Chondrocyte (in vitro differentiated cells): ENCODE measurements at regions not wholly inside any gene's neighbourhood (a gene's known extent, or its start where the extent isn't known, plus 50 kb on each side); places are given as distances from the start of the nearest gene placed in this dataset.

ENCODE experiments used
- DNase-seq: peaks from one replicate; pipeline ENCODE4 v3.0.0; 2021; ENCODE audit warnings: mixed read lengths, low spot score
- H3K27ac Mint-ChIP-seq: one replicate; pipeline ENCODE4 v1.8.0; 2021; ENCODE audit warnings: mild to moderate bottlenecking, moderate library complexity, mixed read lengths; ENCODE audit not compliant: unreplicated experiment
- H3K27me3 Mint-ChIP-seq: 2 replicates; pipeline ENCODE4 v1.8.0; 2021; ENCODE audit warnings: low read depth, mixed read lengths
- H3K36me3 Mint-ChIP-seq: 2 replicates; pipeline ENCODE4 v1.8.0; 2021; ENCODE audit warnings: low read depth, mixed read lengths
- H3K4me1 Mint-ChIP-seq: 2 replicates; pipeline ENCODE4 v1.8.0; 2021; ENCODE audit warnings: low read depth, mild to moderate bottlenecking, mixed read lengths
- H3K4me3 Mint-ChIP-seq: one replicate; pipeline ENCODE4 v1.8.0; 2021; ENCODE audit warnings: mild to moderate bottlenecking, moderate library complexity, mixed read lengths; ENCODE audit not compliant: unreplicated experiment
- H3K9me3 Mint-ChIP-seq: 2 replicates; pipeline ENCODE4 v1.8.0; 2021; ENCODE audit warnings: low read depth, mixed read lengths
- TF ChIP-seq, protein P1 (sequence below): fragments of 200-600 bp; sonication (generic); IDR thresholded peaks from 2 replicates; pipeline ENCODE4 v1.5.0; 2021; ENCODE audit warnings: antibody characterized with exemption, mild to moderate bottlenecking, moderate library complexity

DNA sequence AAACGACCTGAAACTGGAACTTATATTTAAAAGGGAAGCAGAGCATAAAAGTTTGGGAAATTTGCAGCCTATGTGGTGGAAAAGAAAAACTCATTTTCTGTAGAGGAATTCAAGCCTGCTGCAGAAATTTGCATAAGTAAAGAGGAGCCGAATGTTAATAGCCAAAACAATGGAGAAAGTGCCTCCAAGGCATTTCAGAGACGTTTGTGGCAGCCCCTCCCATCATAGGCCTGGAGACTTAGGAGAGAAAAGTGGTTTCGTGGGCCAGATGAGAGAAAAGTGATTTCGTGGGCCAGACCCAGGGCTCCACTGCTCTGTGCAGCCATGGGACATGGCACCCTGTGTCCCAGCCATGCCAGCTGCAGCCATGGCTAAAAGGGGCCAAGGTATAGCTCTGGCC lies 361.9 kb downstream of the PCDH19 start:
- DNase-seq: no peak
- Mint-ChIP-seq H3K27ac (no peak overlapping the region), H3K27me3 (peaks cover 3% of the 10 kb centered on the region), H3K9me3 (peaks cover 7% of the 10 kb centered on the region), H3K36me3 (no peaks in the 10 kb centered on the region), H3K4me3 (no peak overlapping the region), H3K4me1 (no peaks in the 10 kb centered on the region)
- TF ChIP-seq, protein P1, sequence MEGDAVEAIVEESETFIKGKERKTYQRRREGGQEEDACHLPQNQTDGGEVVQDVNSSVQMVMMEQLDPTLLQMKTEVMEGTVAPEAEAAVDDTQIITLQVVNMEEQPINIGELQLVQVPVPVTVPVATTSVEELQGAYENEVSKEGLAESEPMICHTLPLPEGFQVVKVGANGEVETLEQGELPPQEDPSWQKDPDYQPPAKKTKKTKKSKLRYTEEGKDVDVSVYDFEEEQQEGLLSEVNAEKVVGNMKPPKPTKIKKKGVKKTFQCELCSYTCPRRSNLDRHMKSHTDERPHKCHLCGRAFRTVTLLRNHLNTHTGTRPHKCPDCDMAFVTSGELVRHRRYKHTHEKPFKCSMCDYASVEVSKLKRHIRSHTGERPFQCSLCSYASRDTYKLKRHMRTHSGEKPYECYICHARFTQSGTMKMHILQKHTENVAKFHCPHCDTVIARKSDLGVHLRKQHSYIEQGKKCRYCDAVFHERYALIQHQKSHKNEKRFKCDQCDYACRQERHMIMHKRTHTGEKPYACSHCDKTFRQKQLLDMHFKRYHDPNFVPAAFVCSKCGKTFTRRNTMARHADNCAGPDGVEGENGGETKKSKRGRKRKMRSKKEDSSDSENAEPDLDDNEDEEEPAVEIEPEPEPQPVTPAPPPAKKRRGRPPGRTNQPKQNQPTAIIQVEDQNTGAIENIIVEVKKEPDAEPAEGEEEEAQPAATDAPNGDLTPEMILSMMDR: no peak
